GM18520 (cell line): ENCODE measurements at regions not wholly inside any gene's neighbourhood (a gene's known extent, or its start where the extent isn't known, plus 50 kb on each side); places are given as distances from the start of the nearest gene placed in this dataset.

Experiments used
- ATAC-seq: cut with Tn5 transposase; IDR thresholded peaks from one replicate; pipeline ENCODE4 v1.9.1; 2021; ENCODE audit not compliant: unreplicated experiment

- ATAC-seq: no peak
Measured at GRCh38 chr14:62133776-62134550, 371.7 kb downstream of the SNAPC1 start.

- ATAC-seq: no peak
Measured at GRCh38 chr14:62138593-62138992, 376.4 kb downstream of the SNAPC1 start.

- no peak for ATAC-seq
Measured at GRCh38 chr14:62141139-62141538, 378.9 kb downstream of the SNAPC1 start.

GRCh38 chr14:62143245-62143644 lies 381.0 kb downstream of the SNAPC1 start:
- ATAC-seq: no peak

- ATAC-seq: no peak
Measured at GRCh38 chr14:62144863-62145262, 382.6 kb downstream of the SNAPC1 start.

- no peak for ATAC-seq
Measured at GRCh38 chr14:62146030-62146429, 383.8 kb downstream of the SNAPC1 start.

- ATAC-seq: no peak
Measured at GRCh38 chr14:62156052-62156451, 393.8 kb downstream of the SNAPC1 start.

GRCh38 chr14:62158779-62159178 lies 396.6 kb downstream of the SNAPC1 start:
- no peak for ATAC-seq

- no peak for ATAC-seq
Measured at GRCh38 chr14:62159314-62159713, 397.1 kb downstream of the SNAPC1 start.

GRCh38 chr14:62162998-62163589 lies 400.9 kb downstream of the SNAPC1 start:
- ATAC-seq: peak; percentile 49

- ATAC-seq: no peak
Measured at GRCh38 chr14:62168564-62169155, 406.4 kb downstream of the SNAPC1 start.

GRCh38 chr14:62179367-62180018 lies 417.3 kb downstream of the SNAPC1 start:
- ATAC-seq: peak; percentile 58

GRCh38 chr14:62181591-62181990 lies 419.4 kb downstream of the SNAPC1 start:
- no peak for ATAC-seq

- no peak for ATAC-seq
Measured at GRCh38 chr14:62185078-62185477, 422.9 kb downstream of the SNAPC1 start.

- ATAC-seq: no peak
Measured at GRCh38 chr14:62187265-62187664, 425.0 kb downstream of the SNAPC1 start.

- ATAC-seq: no peak
Measured at GRCh38 chr14:62189698-62190097, 427.5 kb downstream of the SNAPC1 start.

- no peak for ATAC-seq
Measured at GRCh38 chr14:62206456-62206855, 444.2 kb downstream of the SNAPC1 start.

GRCh38 chr14:62209287-62209899 lies 447.2 kb downstream of the SNAPC1 start:
- no peak for ATAC-seq

GRCh38 chr14:62213516-62213915 lies 451.3 kb downstream of the SNAPC1 start:
- no peak for ATAC-seq

GRCh38 chr14:62216121-62216520 lies 453.9 kb downstream of the SNAPC1 start:
- no peak for ATAC-seq

- no peak for ATAC-seq
Measured at GRCh38 chr14:62234849-62235248, 472.6 kb downstream of the SNAPC1 start.
